ENCODE measurements at regions not wholly inside any gene's neighbourhood (a gene's known extent, or its start where the extent isn't known, plus 50 kb on each side); places are given as distances from the start of the nearest gene placed in this dataset.

GRCh38 chr5:108546939-108547338 is 165.0 kb upstream of the FBXL17 start:
- H3K36me3 ChIP-seq (ENCODE audit: control insufficient read depth in 2 of 3, insufficient read depth in 3 of 3, low read length in 3 of 3), result no peaks in the 10 kb centered on the region
- H3K27me3 ChIP-seq (ENCODE audit: control insufficient read depth, insufficient read depth, low read length), result no peaks in the 10 kb centered on the region
- no peaks in the 10 kb centered on the region for H3K9me3 ChIP-seq (ENCODE audit: control insufficient read depth in 2 of 3, insufficient read depth in 1 of 3, low read length in 3 of 3)
- intact Hi-C loops (cut with DNase I), result no loop called here
- DNase-seq (peak in 1 of 5 donors; percentile 10), FAIRE-seq (no peak)
- H3K9ac ChIP-seq (ENCODE audit: low read length in 3 of 3), result no peak overlapping the region
- no peak overlapping the region for H3K27ac ChIP-seq (ENCODE audit: low read depth in 2 of 2, low read length in 2 of 2)
- no peak overlapping the region for H3K4me3 ChIP-seq (ENCODE audit: low read length in 3 of 3)
- no peaks in the 10 kb centered on the region for H3K4me1 ChIP-seq (ENCODE audit: control insufficient read depth in 2 of 3, insufficient read depth in 2 of 3, low read depth in 1 of 3, low read length in 3 of 3)
- no peak for TF ChIP-seq CTCF (IDR thresholded peaks at IDR 0.05; ENCODE audit: borderline replicate concordance, extremely low read depth, insufficient read depth)

GRCh38 chr5:108545301-108545700 is 163.4 kb upstream of the FBXL17 start:
- Histone ChIP-seq H3K9ac (ENCODE audit: low read length in 3 of 3) (no peak overlapping the region), H3K4me1 (ENCODE audit: control insufficient read depth in 2 of 3, insufficient read depth in 2 of 3, low read depth in 1 of 3, low read length in 3 of 3) (no peaks in the 10 kb centered on the region), H3K27ac (ENCODE audit: low read depth in 2 of 2, low read length in 2 of 2) (no peak overlapping the region), H3K4me3 (ENCODE audit: low read length in 3 of 3) (no peak overlapping the region), H3K36me3 (ENCODE audit: control insufficient read depth in 2 of 3, insufficient read depth in 3 of 3, low read length in 3 of 3) (no peaks in the 10 kb centered on the region), H3K27me3 (ENCODE audit: control insufficient read depth, insufficient read depth, low read length) (no peaks in the 10 kb centered on the region), H3K9me3 (ENCODE audit: control insufficient read depth in 2 of 3, insufficient read depth in 1 of 3, low read length in 3 of 3) (no peaks in the 10 kb centered on the region)
- intact Hi-C loops (cut with DNase I), result no loop called here
- FAIRE-seq (no peak), DNase-seq (peak in 2 of 5 donors; percentile 14 to 37)
- TF ChIP-seq CTCF (IDR thresholded peaks at IDR 0.05; ENCODE audit: borderline replicate concordance, extremely low read depth, insufficient read depth), result no peak

- FAIRE-seq, result no peak
- no peak overlapping the region for H3K9ac ChIP-seq (ENCODE audit: low read length in 3 of 3)
- no peak for DNase-seq
- H3K27ac ChIP-seq (ENCODE audit: low read depth in 2 of 2, low read length in 2 of 2), result no peak overlapping the region
- no peak overlapping the region for H3K4me3 ChIP-seq (ENCODE audit: low read length in 3 of 3)
- TF ChIP-seq CTCF (IDR thresholded peaks at IDR 0.05; ENCODE audit: borderline replicate concordance, extremely low read depth, insufficient read depth), result no peak
- H3K27me3 ChIP-seq (ENCODE audit: control insufficient read depth, insufficient read depth, low read length), result no peaks in the 10 kb centered on the region
- H3K9me3 ChIP-seq (ENCODE audit: control insufficient read depth in 2 of 3, insufficient read depth in 1 of 3, low read length in 3 of 3), result no peaks in the 10 kb centered on the region
- no peaks in the 10 kb centered on the region for H3K36me3 ChIP-seq (ENCODE audit: control insufficient read depth in 2 of 3, insufficient read depth in 3 of 3, low read length in 3 of 3)
- intact Hi-C loops (cut with DNase I), result no loop called here
- H3K4me1 ChIP-seq (ENCODE audit: control insufficient read depth in 2 of 3, insufficient read depth in 2 of 3, low read depth in 1 of 3, low read length in 3 of 3), result no peaks in the 10 kb centered on the region
Measured at GRCh38 chr5:108543486-108543885, 161.6 kb upstream of the FBXL17 start.

- TF ChIP-seq CTCF (IDR thresholded peaks at IDR 0.05; ENCODE audit: borderline replicate concordance, extremely low read depth, insufficient read depth), result no peak
- Histone ChIP-seq H3K9ac (ENCODE audit: low read length in 3 of 3) (no peak overlapping the region), H3K9me3 (ENCODE audit: control insufficient read depth in 2 of 3, insufficient read depth in 1 of 3, low read length in 3 of 3) (no peaks in the 10 kb centered on the region), H3K4me1 (ENCODE audit: control insufficient read depth in 2 of 3, insufficient read depth in 2 of 3, low read depth in 1 of 3, low read length in 3 of 3) (no peaks in the 10 kb centered on the region), H3K27ac (ENCODE audit: low read depth in 2 of 2, low read length in 2 of 2) (no peak overlapping the region), H3K27me3 (ENCODE audit: control insufficient read depth, insufficient read depth, low read length) (no peaks in the 10 kb centered on the region), H3K36me3 (ENCODE audit: control insufficient read depth in 2 of 3, insufficient read depth in 3 of 3, low read length in 3 of 3) (no peaks in the 10 kb centered on the region), H3K4me3 (ENCODE audit: low read length in 3 of 3) (no peak overlapping the region)
- intact Hi-C loops (cut with DNase I), result no loop called here
- DNase-seq (no peak), FAIRE-seq (no peak)
Measured at GRCh38 chr5:108541836-108542235, 159.9 kb upstream of the FBXL17 start.

Measured in kidney (tissue), 13 donors.